K562 (cell line): ENCODE measurements at regions not wholly inside any gene's neighbourhood (a gene's known extent, or its start where the extent isn't known, plus 50 kb on each side); places are given as distances from the start of the nearest gene placed in this dataset.

Experiments
- ATAC-seq: fragments of 200-7000 bp; cut with Tn5 transposase; 3 replicates; pipeline ENCODE4 v1.9.1; 2020; ENCODE audit warnings: moderate library complexity
- BruUV-seq: library from RNA; stranded (reverse); fragments of 400-500 nt; replicated peaks from 2 replicates; lab custom pipeline; 2021; lab: Mats Ljungman, UMichigan
- CTCF ChIA-PET: fragments of 300-600 bp; formaldehyde crosslinking; extraction: SDS; loops from one replicate; lab custom pipeline; 2021; ENCODE audit warnings: low intra/inter-chr PET ratio; lab: Yijun Ruan, JAX
- POLR2A ChIA-PET: fragments of 300-600, 350-650 bp; sonication (Branson Sonifier 250); formaldehyde crosslinking; extraction: SDS; loops from one replicate; lab custom pipeline; 2021; ENCODE audit warnings: antibody characterized with exemption, inconsistent platforms; lab: Yijun Ruan, JAX
- DNase-seq, 4 experiments: peaks; one replicate each; pipeline versions ENCODE4 v3.0.0 to v3.0.0-alpha.2; 2011 to 2018; ENCODE audit warnings: low spot score in 3 of 4, mixed read lengths in 3 of 4; ENCODE audit errors: extremely low read depth in 1 of 4
- FAIRE-seq: peaks from 2 replicates; lab custom pipeline; 2011; peaks lifted over from hg19 to GRCh38; lab: Jason Lieb, UNC
- H2AFZ ChIP-seq: 2 replicates; pipeline ENCODE4 v1.6.0; 2011; ENCODE audit warnings: low read depth, low read length, control low read depth, inconsistent platforms
- H3K27ac ChIP-seq: fragments of 200-600 bp; 3 replicates; pipeline ENCODE4 v1.8.0; 2011; ENCODE audit warnings: low read depth, mild to moderate bottlenecking, control low read depth, inconsistent platforms, low read length, moderate library complexity, mixed read lengths; ENCODE audit errors: extremely low read depth
- H3K27me3 ChIP-seq, 2 experiments: fragments of 300-600 bp in 1 of 2; 2 replicates in 1 of 2; 3 replicates in 1 of 2; pipeline versions ENCODE4 v1.6.0 to v1.8.0; 2011; ENCODE audit warnings: inconsistent platforms in 2 of 2, low read length in 2 of 2, mild to moderate bottlenecking in 1 of 2, mixed read lengths in 1 of 2, moderate library complexity in 1 of 2; ENCODE audit not compliant: control insufficient read depth in 2 of 2, insufficient read depth in 2 of 2
- H3K36me3 ChIP-seq: fragments of 300-600 bp; 3 replicates; pipeline ENCODE4 v1.8.0; 2011; ENCODE audit warnings: mild to moderate bottlenecking, low read length, inconsistent platforms; ENCODE audit not compliant: control insufficient read depth, insufficient read depth
- H3K4me1 ChIP-seq, 2 experiments: fragments of 200-600 bp in 1 of 2; replicated peaks in 1 of 2; 2 replicates in 1 of 2; 3 replicates in 1 of 2; pipeline versions ENCODE4 v1.5.1 to v1.8.0; 2011; ENCODE audit warnings: inconsistent platforms in 2 of 2, low read length in 2 of 2, mild to moderate bottlenecking in 1 of 2, mixed read lengths in 1 of 2, moderate library complexity in 1 of 2; ENCODE audit not compliant: control insufficient read depth in 2 of 2, insufficient read depth in 2 of 2
- H3K4me2 ChIP-seq: 2 replicates; pipeline ENCODE4 v1.6.1; 2011; ENCODE audit warnings: low read length, control low read depth, inconsistent platforms, mixed read lengths; ENCODE audit not compliant: insufficient read depth
- H3K4me3 ChIP-seq: fragments of 200-600 bp; sonication (generic), shearing (Covaris generic); 2 replicates; pipeline ENCODE4 v1.5.1; 2016; ENCODE audit warnings: control low read depth, inconsistent platforms
- H3K79me2 ChIP-seq: fragments of 200-600 bp; 3 replicates; pipeline ENCODE4 v1.8.0; 2011; ENCODE audit warnings: low read length, inconsistent platforms; ENCODE audit not compliant: control insufficient read depth, insufficient read depth
- H3K9ac ChIP-seq, 2 experiments: 2 replicates each; pipeline versions ENCODE4 v1.6.0 to v1.6.1; 2011; ENCODE audit warnings: low read depth in 2 of 2, low read length in 2 of 2, control low read depth in 1 of 2, inconsistent platforms in 1 of 2, mild to moderate bottlenecking in 1 of 2, mixed read lengths in 1 of 2; ENCODE audit not compliant: insufficient read depth in 1 of 2
- H3K9me1 ChIP-seq: one replicate; pipeline ENCODE4 v1.6.0; 2011; ENCODE audit warnings: inconsistent platforms, mild to moderate bottlenecking, low read length, moderate library complexity; ENCODE audit not compliant: control insufficient read depth, insufficient read depth
- H3K9me3 ChIP-seq: replicated peaks from 2 replicates; pipeline ENCODE4 v1.5.1; 2011; ENCODE audit warnings: low read depth, low read length, inconsistent platforms; ENCODE audit not compliant: control insufficient read depth, insufficient read depth
- H4K20me1 ChIP-seq: replicated peaks from 2 replicates; pipeline ENCODE4 v1.6.1; 2011; ENCODE audit warnings: low read length, inconsistent platforms, mixed read lengths; ENCODE audit not compliant: control insufficient read depth, insufficient read depth
- CCNT2 ChIP-seq: IDR thresholded peaks from 2 replicates; pipeline ENCODE4 v1.6.1; 2011; ENCODE audit warnings: borderline replicate concordance, low read depth, mild to moderate bottlenecking, moderate library complexity, mixed read lengths, low read length; ENCODE audit not compliant: insufficient read length; ENCODE audit errors: extremely low read depth
- CGGBP1 ChIP-seq: fragments of 250-450 bp; sonication (Bioruptor Pico); IDR thresholded peaks from 2 replicates; pipeline ENCODE4 v1.9.0; 2021; ENCODE audit warnings: mild to moderate bottlenecking
- ELF4 ChIP-seq: fragments of 450-650 bp; formaldehyde crosslinking; IDR thresholded peaks from 2 replicates; pipeline ENCODE4 v1.4.0; 2022; ENCODE audit warnings: missing genetic modification characterization
- ESRRB ChIP-seq: fragments of 250-450 bp; sonication (Bioruptor Pico); IDR thresholded peaks from 2 replicates; pipeline ENCODE4 v1.5.0; 2020; ENCODE audit warnings: mild to moderate bottlenecking, moderate library complexity, borderline replicate concordance
- HDAC6 ChIP-seq: IDR thresholded peaks from 2 replicates; pipeline ENCODE4 v1.6.1; 2012; ENCODE audit warnings: low read depth, mild to moderate bottlenecking, control low read depth, inconsistent platforms, low read length, moderate library complexity
- KLF13 ChIP-seq: fragments of 450-650 bp; IDR thresholded peaks from 2 replicates; pipeline ENCODE4 v1.6.1; 2016; ENCODE audit warnings: missing genetic modification characterization, low read depth, mild to moderate bottlenecking, missing compliant biosample characterization, moderate library complexity, borderline replicate concordance
- MBD1 ChIP-seq: fragments of 250-450 bp; sonication (Bioruptor Pico); IDR thresholded peaks from 2 replicates; pipeline ENCODE4 v1.8.0; 2022; ENCODE audit warnings: inconsistent platforms
- NR1H2 ChIP-seq: sonication (generic); formaldehyde crosslinking; IDR thresholded peaks from 2 replicates; pipeline ENCODE4 v1.4.0; 2020; ENCODE audit warnings: mild to moderate bottlenecking, missing genetic modification reagents
- NR2C2 ChIP-seq, 2 experiments: fragments of 200-800 bp in 1 of 2; sonication (Bioruptor generic) in 1 of 2; sonication (generic) in 1 of 2; formaldehyde crosslinking in 1 of 2; IDR thresholded peaks; 2 replicates each; pipeline versions ENCODE4 v1.6.1 to v1.8.0; 2016 to 2022; ENCODE audit warnings: mild to moderate bottlenecking in 1 of 2, missing compliant biosample characterization in 1 of 2, missing genetic modification characterization in 1 of 2, missing genetic modification reagents in 1 of 2
- SMAD1 ChIP-seq: fragments of 150-350 bp; IDR thresholded peaks from 2 replicates; pipeline ENCODE4 v1.6.1; 2014; ENCODE audit warnings: low read length, low read depth; ENCODE audit not compliant: partially characterized antibody
- SRSF9 ChIP-seq: fragments of 200-400 bp; formaldehyde crosslinking; IDR thresholded peaks from 2 replicates; pipeline ENCODE4 v1.6.1; 2017; ENCODE audit warnings: low read depth, low read length, borderline replicate concordance
- ZNF384 ChIP-seq: IDR thresholded peaks from 2 replicates; pipeline ENCODE4 v1.6.1; 2012; ENCODE audit warnings: low read depth, low read length, improper control_type of control experiment
- ZNF551 ChIP-seq: fragments of 250-450 bp; sonication (Bioruptor Pico); IDR thresholded peaks from 2 replicates; pipeline ENCODE4 v1.5.0; 2021; ENCODE audit warnings: mild to moderate bottlenecking, moderate library complexity
- WGBS: fragments of 100-300 bp; shearing (Covaris generic); methylation state at CpG from one replicate; pipeline ENCODE4 v1.1.6; 2016; ENCODE audit warnings: low coverage, mixed read lengths; ENCODE audit not compliant: insufficient coverage; ENCODE audit errors: missing lambda C conversion rate; 5-methylcytosine and 5-hydroxymethylcytosine counted together
- in situ Hi-C: fragments of 300-500 bp; cut with MboI; formaldehyde crosslinking; loops from 4 replicates; pipeline ENCODE4 v1.15.0; 2018; ENCODE audit warnings: inconsistent platforms, mixed read lengths
- intact Hi-C: fragments of 100-400 bp; cut with micrococcal nuclease; formaldehyde crosslinking; loops from 2 replicates; pipeline ENCODE4 v1.14.2; 2022
- TF ChIP-seq, protein P1 (sequence below): sonication (generic); formaldehyde crosslinking; IDR thresholded peaks from 2 replicates; pipeline ENCODE4 v1.8.0; 2023; ENCODE audit warnings: missing genetic modification reagents, mild to moderate bottlenecking, borderline replicate concordance

DNA sequence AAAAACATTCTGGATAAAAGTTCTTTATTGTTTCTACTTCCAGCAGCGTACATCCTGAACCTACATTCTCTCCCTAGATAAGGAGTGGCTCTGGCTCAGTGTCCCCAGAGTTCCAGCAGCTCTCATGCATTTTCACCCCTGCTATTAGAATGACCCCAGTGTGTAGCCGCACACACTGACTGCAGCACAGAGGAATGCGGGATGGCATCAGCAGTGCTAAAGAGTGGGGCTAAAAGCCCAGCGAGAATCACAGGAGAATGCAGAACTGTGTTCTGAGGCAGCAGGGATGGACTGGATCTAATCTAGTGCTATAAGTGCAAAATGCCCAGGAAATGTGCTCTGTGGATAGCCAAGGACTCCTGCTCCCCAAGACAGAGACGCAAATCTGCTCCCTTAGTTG lies 66.4 kb upstream of the TJP1 start (continued):
- TF ChIP-seq, protein P1, sequence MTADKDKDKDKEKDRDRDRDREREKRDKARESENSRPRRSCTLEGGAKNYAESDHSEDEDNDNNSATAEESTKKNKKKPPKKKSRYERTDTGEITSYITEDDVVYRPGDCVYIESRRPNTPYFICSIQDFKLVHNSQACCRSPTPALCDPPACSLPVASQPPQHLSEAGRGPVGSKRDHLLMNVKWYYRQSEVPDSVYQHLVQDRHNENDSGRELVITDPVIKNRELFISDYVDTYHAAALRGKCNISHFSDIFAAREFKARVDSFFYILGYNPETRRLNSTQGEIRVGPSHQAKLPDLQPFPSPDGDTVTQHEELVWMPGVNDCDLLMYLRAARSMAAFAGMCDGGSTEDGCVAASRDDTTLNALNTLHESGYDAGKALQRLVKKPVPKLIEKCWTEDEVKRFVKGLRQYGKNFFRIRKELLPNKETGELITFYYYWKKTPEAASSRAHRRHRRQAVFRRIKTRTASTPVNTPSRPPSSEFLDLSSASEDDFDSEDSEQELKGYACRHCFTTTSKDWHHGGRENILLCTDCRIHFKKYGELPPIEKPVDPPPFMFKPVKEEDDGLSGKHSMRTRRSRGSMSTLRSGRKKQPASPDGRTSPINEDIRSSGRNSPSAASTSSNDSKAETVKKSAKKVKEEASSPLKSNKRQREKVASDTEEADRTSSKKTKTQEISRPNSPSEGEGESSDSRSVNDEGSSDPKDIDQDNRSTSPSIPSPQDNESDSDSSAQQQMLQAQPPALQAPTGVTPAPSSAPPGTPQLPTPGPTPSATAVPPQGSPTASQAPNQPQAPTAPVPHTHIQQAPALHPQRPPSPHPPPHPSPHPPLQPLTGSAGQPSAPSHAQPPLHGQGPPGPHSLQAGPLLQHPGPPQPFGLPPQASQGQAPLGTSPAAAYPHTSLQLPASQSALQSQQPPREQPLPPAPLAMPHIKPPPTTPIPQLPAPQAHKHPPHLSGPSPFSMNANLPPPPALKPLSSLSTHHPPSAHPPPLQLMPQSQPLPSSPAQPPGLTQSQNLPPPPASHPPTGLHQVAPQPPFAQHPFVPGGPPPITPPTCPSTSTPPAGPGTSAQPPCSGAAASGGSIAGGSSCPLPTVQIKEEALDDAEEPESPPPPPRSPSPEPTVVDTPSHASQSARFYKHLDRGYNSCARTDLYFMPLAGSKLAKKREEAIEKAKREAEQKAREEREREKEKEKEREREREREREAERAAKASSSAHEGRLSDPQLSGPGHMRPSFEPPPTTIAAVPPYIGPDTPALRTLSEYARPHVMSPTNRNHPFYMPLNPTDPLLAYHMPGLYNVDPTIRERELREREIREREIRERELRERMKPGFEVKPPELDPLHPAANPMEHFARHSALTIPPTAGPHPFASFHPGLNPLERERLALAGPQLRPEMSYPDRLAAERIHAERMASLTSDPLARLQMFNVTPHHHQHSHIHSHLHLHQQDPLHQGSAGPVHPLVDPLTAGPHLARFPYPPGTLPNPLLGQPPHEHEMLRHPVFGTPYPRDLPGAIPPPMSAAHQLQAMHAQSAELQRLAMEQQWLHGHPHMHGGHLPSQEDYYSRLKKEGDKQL (CRISPR knock-in tag), result no peak
- TF ChIP-seq SRSF9 (no peak), CGGBP1 (CRISPR knock-in tag) (no peak)

DNA sequence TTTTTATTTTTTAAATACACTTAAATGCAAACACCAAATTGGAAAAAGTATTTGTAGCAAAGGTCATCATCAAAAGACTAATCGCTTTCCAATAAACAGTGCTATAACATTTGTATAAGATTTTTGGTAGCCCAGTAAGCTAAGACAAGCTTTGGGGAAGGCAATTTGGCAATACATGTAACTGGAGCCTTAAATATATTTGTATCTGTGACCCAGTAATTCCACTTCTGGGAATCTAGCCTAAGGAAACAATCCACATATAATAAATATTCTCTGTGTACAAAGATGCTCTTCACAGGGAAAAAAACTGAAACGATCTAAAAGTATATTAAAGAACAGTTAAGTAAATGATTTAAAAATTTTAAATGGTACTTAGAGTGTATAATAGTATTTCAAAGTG lies 65.5 kb upstream of the TJP1 start:
- H3K9me3 ChIP-seq, result no peaks in the 10 kb centered on the region
- H3K27ac ChIP-seq, result no peak overlapping the region
- H3K79me2 ChIP-seq, result no peaks in the 10 kb centered on the region
- WGBS, result 0% methylated on average over 2 of the region's 2 CpGs
- no peak overlapping the region for H3K4me3 ChIP-seq
- no peaks in the 10 kb centered on the region for H3K4me1 ChIP-seq
- DNase-seq (no peak), FAIRE-seq (no peak), ATAC-seq (no peak)
- peaks cover 3 to 15% of the 10 kb centered on the region in 2 experiments; a peak in 3 of 5 replicates for H3K27me3 ChIP-seq
- no peaks in the 10 kb centered on the region for H4K20me1 ChIP-seq
- CTCF ChIA-PET, result no interaction called here
- H3K9ac ChIP-seq, result no peak overlapping the region
- no peaks in the 10 kb centered on the region for H3K9me1 ChIP-seq
- in situ Hi-C loops, result no loop called here
- H3K36me3 ChIP-seq, result no peaks in the 10 kb centered on the region
- no TSS peak for BruUV-seq
- POLR2A ChIA-PET, result no interaction called here
- no peak overlapping the region for H3K4me2 ChIP-seq
- intact Hi-C loops, result no loop called here
- no peak overlapping the region for H2AFZ ChIP-seq
- TF ChIP-seq MBD1 (CRISPR knock-in tag) (no peak), SMAD1 (no peak), ZNF551 (CRISPR knock-in tag) (no peak), NR1H2 (CRISPR knock-in tag) (no peak), ZNF384 (no peak), ESRRB (CRISPR knock-in tag) (no peak), ELF4 (CRISPR knock-in tag) (no peak), KLF13 (tag) (no peak), NR2C2 (CRISPR knock-in tag; IDR thresholded peaks at IDR 0.05) (no peak), NR2C2 (tag; IDR thresholded peaks at IDR 0.05) (no peak), HDAC6 (no peak), CCNT2 (no peak)
